NCI-H187 treated with DMSO at 0.1 percent for 48 hours (cell line): ENCODE measurements at regions not wholly inside any gene's neighbourhood (a gene's known extent, or its start where the extent isn't known, plus 50 kb on each side); places are given as distances from the start of the nearest gene placed in this dataset.
"Not testable (repeated sequence)": the region's sequence is repeated elsewhere in the genome, so short reads cannot be mapped to it uniquely, and the experiment has no call there.

Experiments
- DNase-seq: peaks from one replicate; lab custom pipeline; 2025; lab: John Stamatoyannopoulos, UW

GRCh38 chr5:7305000-7305674, 90.8 kb upstream of the ADCY2 start:
- not testable (repeated sequence) for DNase-seq

GRCh38 chr5:7306556-7306955, 89.4 kb upstream of the ADCY2 start:
- not testable (repeated sequence) for DNase-seq

- not testable (repeated sequence) for DNase-seq
Observed at GRCh38 chr5:7307709-7308108, 88.2 kb upstream of the ADCY2 start.

GRCh38 chr5:7309715-7310114, 86.2 kb upstream of the ADCY2 start:
- not testable (repeated sequence) for DNase-seq

- not testable (repeated sequence) for DNase-seq
Observed at GRCh38 chr5:7310656-7311055, 85.3 kb upstream of the ADCY2 start.

- DNase-seq: no peak
Observed at GRCh38 chr5:7315118-7315517, 80.8 kb upstream of the ADCY2 start.

GRCh38 chr5:7317751-7318150, 78.2 kb upstream of the ADCY2 start:
- no peak for DNase-seq

- no peak for DNase-seq
Observed at GRCh38 chr5:7320701-7321301, 75.1 kb upstream of the ADCY2 start.

GRCh38 chr5:7321724-7322123, 74.2 kb upstream of the ADCY2 start:
- DNase-seq: no peak

- DNase-seq: no peak
Observed at GRCh38 chr5:7324919-7325318, 71.0 kb upstream of the ADCY2 start.

GRCh38 chr5:7325975-7326913, 69.7 kb upstream of the ADCY2 start:
- DNase-seq: no peak

- no peak for DNase-seq
Observed at GRCh38 chr5:7329141-7329540, 66.8 kb upstream of the ADCY2 start.

- DNase-seq: no peak
Observed at GRCh38 chr5:7329712-7330111, 66.2 kb upstream of the ADCY2 start.

- no peak for DNase-seq
Observed at GRCh38 chr5:7330256-7330655, 65.7 kb upstream of the ADCY2 start.

- DNase-seq: peak; percentile 14
Observed at GRCh38 chr5:7331131-7331530, 64.8 kb upstream of the ADCY2 start.
